HepG2 (cell line): ENCODE measurements at regions not wholly inside any gene's neighbourhood (a gene's known extent, or its start where the extent isn't known, plus 50 kb on each side); places are given as distances from the start of the nearest gene placed in this dataset.

Source experiments
- ASH2L ChIP-seq: fragments of 300-600, 200-600 bp; sonication (generic); IDR thresholded peaks from 2 replicates; pipeline ENCODE4 v1.7.0; 2017; ENCODE audit warnings: low read depth, mild to moderate bottlenecking, moderate library complexity, mixed read lengths, low read length; ENCODE audit not compliant: insufficient read length
- CREB3 ChIP-seq: sonication (generic); formaldehyde crosslinking; IDR thresholded peaks from 2 replicates; pipeline ENCODE4 v1.5.0; 2020; ENCODE audit warnings: missing genetic modification reagents
- ELF1 ChIP-seq: sonication (generic); formaldehyde crosslinking; IDR thresholded peaks from 2 replicates; pipeline ENCODE4 v1.4.0; 2020; ENCODE audit warnings: missing genetic modification reagents
- ERF ChIP-seq: IDR thresholded peaks from 2 replicates; pipeline ENCODE4 v1.6.1; 2018; ENCODE audit warnings: missing biosample characterization, missing genetic modification reagents
- FOXK1 ChIP-seq: sonication (generic); formaldehyde crosslinking; IDR thresholded peaks from 2 replicates; pipeline ENCODE4 v1.4.0; 2020; ENCODE audit warnings: low read depth, missing genetic modification reagents, borderline replicate concordance
- GFI1 ChIP-seq: sonication (generic); formaldehyde crosslinking; IDR thresholded peaks from 2 replicates; pipeline ENCODE4 v1.5.0; 2020; ENCODE audit warnings: missing genetic modification reagents, mild to moderate bottlenecking, borderline replicate concordance
- HMG20B ChIP-seq: conservative IDR thresholded peaks from 2 replicates; pipeline ENCODE4 v1.6.1; 2016; ENCODE audit warnings: missing genetic modification reagents, missing compliant biosample characterization
- HMGA1 ChIP-seq: sonication (generic); formaldehyde crosslinking; conservative IDR thresholded peaks from 2 replicates; pipeline ENCODE4 v1.4.0; 2020; ENCODE audit warnings: missing genetic modification reagents
- HNF4A ChIP-seq: sonication (generic); formaldehyde crosslinking; IDR thresholded peaks from 2 replicates; pipeline ENCODE4 v1.4.0; 2020; ENCODE audit warnings: missing genetic modification reagents
- KDM6A ChIP-seq: IDR thresholded peaks from 2 replicates; pipeline ENCODE4 v1.6.1; 2016; ENCODE audit warnings: low read depth
- KLF13 ChIP-seq: sonication (generic); formaldehyde crosslinking; IDR thresholded peaks from 2 replicates; pipeline ENCODE4 v1.4.0; 2020; ENCODE audit warnings: mild to moderate bottlenecking, missing genetic modification reagents
- MAFK ChIP-seq, 2 experiments: IDR thresholded peaks in 1 of 2; conservative IDR thresholded peaks in 1 of 2; 2 replicates each; pipeline ENCODE4 v1.6.1; 2011; ENCODE audit warnings: improper control_type of control experiment in 2 of 2, low read length in 2 of 2
- MIXL1 ChIP-seq: IDR thresholded peaks from 2 replicates; pipeline ENCODE4 v1.6.1; 2016
- NCOA2 ChIP-seq: sonication (generic); formaldehyde crosslinking; IDR thresholded peaks from 2 replicates; pipeline ENCODE4 v1.8.0; 2022; ENCODE audit warnings: inconsistent platforms
- NCOA5 ChIP-seq: sonication (generic); formaldehyde crosslinking; IDR thresholded peaks from 2 replicates; pipeline ENCODE4 v1.4.0; 2020; ENCODE audit warnings: missing genetic modification reagents
- NR1H2 ChIP-seq: sonication (generic); formaldehyde crosslinking; IDR thresholded peaks from 2 replicates; pipeline ENCODE4 v1.8.1; 2022; ENCODE audit warnings: low read depth, missing genetic modification reagents, borderline replicate concordance
- PPARG ChIP-seq: conservative IDR thresholded peaks from 2 replicates; pipeline ENCODE4 v1.6.1; 2016; ENCODE audit warnings: missing biosample characterization, missing genetic modification reagents
- SALL1 ChIP-seq: sonication (generic); formaldehyde crosslinking; IDR thresholded peaks from 2 replicates; pipeline ENCODE4 v1.8.0; 2022; ENCODE audit warnings: mild to moderate bottlenecking, missing genetic modification reagents
- SCMH1 ChIP-seq: sonication (generic); formaldehyde crosslinking; IDR thresholded peaks from 2 replicates; pipeline ENCODE4 v1.9.0; 2021; ENCODE audit warnings: missing genetic modification reagents, mild to moderate bottlenecking, borderline replicate concordance
- TIGD3 ChIP-seq: sonication (generic); formaldehyde crosslinking; IDR thresholded peaks from 2 replicates; pipeline ENCODE4 v1.5.1; 2020; ENCODE audit warnings: mild to moderate bottlenecking, missing genetic modification reagents, borderline replicate concordance
- ZBTB7A ChIP-seq: sonication (generic); formaldehyde crosslinking; IDR thresholded peaks from 2 replicates; pipeline ENCODE4 v1.8.0; 2022; ENCODE audit warnings: mild to moderate bottlenecking, missing genetic modification reagents
- ZFP37 ChIP-seq: sonication (generic); formaldehyde crosslinking; IDR thresholded peaks from 2 replicates; pipeline ENCODE4 v1.4.0; 2020; ENCODE audit warnings: missing genetic modification reagents, borderline replicate concordance
- ZNF24 ChIP-seq: fragments of 450-650 bp; IDR thresholded peaks from 2 replicates; pipeline ENCODE4 v1.6.1; 2017; ENCODE audit warnings: antibody characterized with exemption, mild to moderate bottlenecking
- ZNF276 ChIP-seq: sonication (generic); formaldehyde crosslinking; IDR thresholded peaks from 2 replicates; pipeline ENCODE4 v1.4.0; 2020; ENCODE audit warnings: mild to moderate bottlenecking, low read depth, missing genetic modification reagents
- ZNF282 ChIP-seq: fragments of 450-650 bp; IDR thresholded peaks from 2 replicates; pipeline ENCODE4 v1.6.1; 2018; ENCODE audit not compliant: partially characterized antibody
- ZNF34 ChIP-seq: sonication (generic); formaldehyde crosslinking; IDR thresholded peaks from 2 replicates; pipeline ENCODE4 v1.4.0; 2020; ENCODE audit warnings: mild to moderate bottlenecking, missing genetic modification reagents, borderline replicate concordance
- ZNF446 ChIP-seq: sonication (generic); formaldehyde crosslinking; IDR thresholded peaks from 2 replicates; pipeline ENCODE4 v1.5.0; 2020; ENCODE audit warnings: mild to moderate bottlenecking, missing genetic modification reagents
- ZNF468 ChIP-seq: sonication (generic); formaldehyde crosslinking; IDR thresholded peaks from 2 replicates; pipeline ENCODE4 v1.8.0; 2022; ENCODE audit warnings: mild to moderate bottlenecking, moderate library complexity, missing genetic modification reagents
- ZNF496 ChIP-seq: sonication (generic); formaldehyde crosslinking; IDR thresholded peaks from 2 replicates; pipeline ENCODE4 v1.8.1; 2023; ENCODE audit warnings: mild to moderate bottlenecking, moderate library complexity, missing genetic modification reagents; ENCODE audit not compliant: insufficient replicate concordance
- ZNF773 ChIP-seq: sonication (generic); formaldehyde crosslinking; IDR thresholded peaks from 2 replicates; pipeline ENCODE4 v1.4.0; 2020; ENCODE audit warnings: missing genetic modification reagents, borderline replicate concordance
- ZSCAN29 ChIP-seq: sonication (generic); formaldehyde crosslinking; conservative IDR thresholded peaks from 2 replicates; pipeline ENCODE4 v1.4.0; 2020; ENCODE audit warnings: mild to moderate bottlenecking, missing genetic modification reagents
- ZSCAN31 ChIP-seq: sonication (generic); formaldehyde crosslinking; IDR thresholded peaks from 2 replicates; pipeline ENCODE4 v1.5.0; 2020; ENCODE audit warnings: low read depth, mild to moderate bottlenecking, missing genetic modification reagents

- peak; percentile 40; the same call in 1 of the 2 replicates for TF ChIP-seq HNF4A
- no peak for TF ChIP-seq CREB3 (CRISPR knock-in tag)
- TF ChIP-seq ZNF24: no peak
- no peak for TF ChIP-seq ERF (CRISPR knock-in tag)
- peak; percentile 95 for TF ChIP-seq HMG20B
- no peak for TF ChIP-seq KDM6A
- no peak for TF ChIP-seq ZNF496
- TF ChIP-seq NR1H2 (CRISPR knock-in tag): no peak
- TF ChIP-seq ZBTB7A: no peak
- TF ChIP-seq GFI1 (CRISPR knock-in tag): peak; percentile 99
- no peak for TF ChIP-seq MIXL1 (CRISPR knock-in tag)
- no peak for TF ChIP-seq ZNF34
- no peak for TF ChIP-seq TIGD3 (CRISPR knock-in tag)
- no peak for TF ChIP-seq ELF1
- no peak for TF ChIP-seq ZSCAN31 (CRISPR knock-in tag)
- TF ChIP-seq SCMH1: no peak
- TF ChIP-seq SALL1 (CRISPR knock-in tag): peak; percentile 29; the same call in 1 of the 2 replicates
- no peak for TF ChIP-seq HMGA1 (CRISPR knock-in tag)
- peak; percentile 67 to 68 for TF ChIP-seq MAFK (conservative IDR thresholded peaks at IDR 0.05 in 1 of 2, IDR thresholded peaks at IDR 0.05 in 1 of 2; ENCODE audit: low read length in 2 of 2)
- peak; percentile 29; the same call in 1 of the 2 replicates for TF ChIP-seq NCOA2 (CRISPR knock-in tag)
- no peak for TF ChIP-seq ZNF468 (CRISPR knock-in tag)
- TF ChIP-seq ZFP37: no peak
- no peak for TF ChIP-seq ZNF282
- TF ChIP-seq NCOA5 (CRISPR knock-in tag): no peak
- no peak for TF ChIP-seq FOXK1
- TF ChIP-seq ASH2L: peak; percentile 31
- TF ChIP-seq KLF13: no peak
- no peak for TF ChIP-seq PPARG (CRISPR knock-in tag)
- TF ChIP-seq ZNF446 (CRISPR knock-in tag): no peak
- no peak for TF ChIP-seq ZNF276 (CRISPR knock-in tag)
- no peak for TF ChIP-seq ZNF773 (CRISPR knock-in tag)
- no peak for TF ChIP-seq ZSCAN29
Observed at GRCh38 chr9:78399153-78399552, 102.2 kb downstream of the PSAT1 start (continued).
